ENCODE measurements at regions not wholly inside any gene's neighbourhood (a gene's known extent, or its start where the extent isn't known, plus 50 kb on each side); places are given as distances from the start of the nearest gene placed in this dataset.

GRCh38 chr6:84927551-84927950, 163.2 kb upstream of the TBX18 start:
- TF ChIP-seq POLR2AphosphoS5 (IDR thresholded peaks at IDR 0.05; ENCODE audit: borderline replicate concordance, low read depth, low read length) (no peak), EZH2 (IDR thresholded peaks at IDR 0.05) (no peak), FOXP2 (optimal IDR thresholded peaks at IDR 0.05; ENCODE audit: control extremely low read depth, extremely low read length, insufficient read depth) (no peak)
